HG03097 (cell line): ENCODE measurements at regions not wholly inside any gene's neighbourhood (a gene's known extent, or its start where the extent isn't known, plus 50 kb on each side); places are given as distances from the start of the nearest gene placed in this dataset.
"Not testable (repeated sequence)": the region's sequence is repeated elsewhere in the genome, so short reads cannot be mapped to it uniquely, and the experiment has no call there.

Experiments
- ATAC-seq: cut with Tn5 transposase; IDR thresholded peaks from one replicate; pipeline ENCODE4 v1.9.1; 2021; ENCODE audit not compliant: unreplicated experiment, low FRiP score

- no peak for ATAC-seq
Observed at GRCh38 chr13:79999601-80000000, 341.3 kb downstream of the SPRY2 start.

GRCh38 chr13:79998381-79998880 lies 342.5 kb downstream of the SPRY2 start:
- ATAC-seq, result no peak

- no peak for ATAC-seq
Observed at GRCh38 chr13:79997244-79997643, 343.7 kb downstream of the SPRY2 start.

- no peak for ATAC-seq
Observed at GRCh38 chr13:79995334-79995733, 345.6 kb downstream of the SPRY2 start.

- no peak for ATAC-seq
Observed at GRCh38 chr13:79992111-79992510, 348.8 kb downstream of the SPRY2 start.

- ATAC-seq, result no peak
Observed at GRCh38 chr13:79990048-79990447, 350.9 kb downstream of the SPRY2 start.

- ATAC-seq, result no peak
Observed at GRCh38 chr13:79989217-79989661, 351.7 kb downstream of the SPRY2 start.

- no peak for ATAC-seq
Observed at GRCh38 chr13:79988573-79988972, 352.4 kb downstream of the SPRY2 start.

- no peak for ATAC-seq
Observed at GRCh38 chr13:79987761-79988160, 353.2 kb downstream of the SPRY2 start.

GRCh38 chr13:79987323-79987722 lies 353.6 kb downstream of the SPRY2 start:
- no peak for ATAC-seq

GRCh38 chr13:79986890-79987289 lies 354.0 kb downstream of the SPRY2 start:
- no peak for ATAC-seq

GRCh38 chr13:79974935-79975650 lies 365.8 kb downstream of the SPRY2 start:
- ATAC-seq, result not testable (repeated sequence)

- peak; percentile 99 for ATAC-seq
Observed at GRCh38 chr13:79973533-79973963, 367.4 kb downstream of the SPRY2 start.

GRCh38 chr13:79972066-79972569 lies 368.8 kb downstream of the SPRY2 start:
- no peak for ATAC-seq

- no peak for ATAC-seq
Observed at GRCh38 chr13:79966493-79966895, 374.4 kb downstream of the SPRY2 start.

- ATAC-seq, result no peak
Observed at GRCh38 chr13:79966059-79966458, 374.9 kb downstream of the SPRY2 start.

GRCh38 chr13:79946556-79946955 lies 394.4 kb downstream of the SPRY2 start:
- ATAC-seq, result no peak

GRCh38 chr13:79943346-79944023 lies 397.4 kb downstream of the SPRY2 start:
- ATAC-seq, result no peak

- ATAC-seq, result no peak
Observed at GRCh38 chr13:79941752-79942151, 399.2 kb downstream of the SPRY2 start.

- no peak for ATAC-seq
Observed at GRCh38 chr13:79939689-79940088, 401.2 kb downstream of the SPRY2 start.

- ATAC-seq, result no peak
Observed at GRCh38 chr13:79937771-79938216, 403.1 kb downstream of the SPRY2 start.

GRCh38 chr13:79937311-79937710 lies 403.6 kb downstream of the SPRY2 start:
- ATAC-seq, result no peak
